ENCODE measurements at regions not wholly inside any gene's neighbourhood (a gene's known extent, or its start where the extent isn't known, plus 50 kb on each side); places are given as distances from the start of the nearest gene placed in this dataset.

GRCh38 chr2:41886145-41886664 is 161.6 kb upstream of the PKDCC start:
- no peak for TF ChIP-seq CTCF (IDR thresholded peaks at IDR 0.05)
- no peak for TF ChIP-seq POLR2A (IDR thresholded peaks at IDR 0.05)

Measured in esophagus squamous epithelium (tissue), 4 donors.